Brain microvascular endothelial cell (primary cell): ENCODE measurements at regions not wholly inside any gene's neighbourhood (a gene's known extent, or its start where the extent isn't known, plus 50 kb on each side); places are given as distances from the start of the nearest gene placed in this dataset.

Source experiments
- DNase-seq: peaks from one replicate; pipeline ENCODE4 v3.0.0-alpha.2; 2020
- H3K27ac ChIP-seq: fragments of 250-450 bp; sonication (Bioruptor Pico); 2 replicates; pipeline ENCODE4 v1.5.1; 2020; ENCODE audit warnings: mild to moderate bottlenecking, moderate library complexity
- H3K27me3 ChIP-seq: fragments of 250-450 bp; sonication (Bioruptor Pico); replicated peaks from 2 replicates; pipeline ENCODE4 v1.5.1; 2020; ENCODE audit warnings: mild to moderate bottlenecking
- H3K36me3 ChIP-seq: fragments of 250-450 bp; sonication (Bioruptor Pico); replicated peaks from 2 replicates; pipeline ENCODE4 v1.5.1; 2020; ENCODE audit warnings: mild to moderate bottlenecking
- H3K4me3 ChIP-seq: 2 replicates; pipeline ENCODE4 v1.5.1; 2011; ENCODE audit warnings: low read depth, mild to moderate bottlenecking, control low read depth, low read length, moderate library complexity
- in situ Hi-C: cut with HindIII; loops from 2 replicates; pipeline ENCODE4 v1.10.0; 2017; ENCODE audit warnings: low sequenced_read_pairs, low pct_ligation_motif_present
- TF ChIP-seq, protein P1 (sequence below): IDR thresholded peaks from 2 replicates; pipeline ENCODE4 v1.5.1; 2011; ENCODE audit warnings: low read depth, mild to moderate bottlenecking, moderate library complexity, low read length, control low read depth, inconsistent platforms; ENCODE audit errors: missing control alignments

DNA sequence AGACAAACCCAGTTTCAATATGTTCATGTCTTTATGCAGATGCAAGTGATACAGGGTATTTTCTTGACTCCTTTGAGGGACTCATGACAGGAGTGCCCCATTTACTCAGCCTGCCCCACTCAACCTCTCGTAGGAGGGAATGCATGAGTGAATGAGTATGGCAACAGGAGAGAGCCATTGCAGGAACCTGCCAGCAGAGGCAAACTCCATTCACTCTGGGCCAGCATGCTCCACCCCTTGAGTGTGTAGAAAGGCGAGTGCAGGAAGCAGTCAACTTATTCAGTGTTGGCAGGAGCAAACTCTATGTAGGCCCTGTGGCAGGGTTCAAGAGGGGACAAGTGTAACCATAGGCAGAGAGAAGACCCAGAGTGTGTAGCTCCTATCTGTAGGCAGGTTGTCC lies 1526.3 kb downstream of the PLA2G4A start:
- in situ Hi-C loops = no loop called here
- H3K36me3 ChIP-seq = no peaks in the 10 kb centered on the region
- no peak overlapping the region for H3K4me3 ChIP-seq
- DNase-seq = no peak
- TF ChIP-seq, protein P1, sequence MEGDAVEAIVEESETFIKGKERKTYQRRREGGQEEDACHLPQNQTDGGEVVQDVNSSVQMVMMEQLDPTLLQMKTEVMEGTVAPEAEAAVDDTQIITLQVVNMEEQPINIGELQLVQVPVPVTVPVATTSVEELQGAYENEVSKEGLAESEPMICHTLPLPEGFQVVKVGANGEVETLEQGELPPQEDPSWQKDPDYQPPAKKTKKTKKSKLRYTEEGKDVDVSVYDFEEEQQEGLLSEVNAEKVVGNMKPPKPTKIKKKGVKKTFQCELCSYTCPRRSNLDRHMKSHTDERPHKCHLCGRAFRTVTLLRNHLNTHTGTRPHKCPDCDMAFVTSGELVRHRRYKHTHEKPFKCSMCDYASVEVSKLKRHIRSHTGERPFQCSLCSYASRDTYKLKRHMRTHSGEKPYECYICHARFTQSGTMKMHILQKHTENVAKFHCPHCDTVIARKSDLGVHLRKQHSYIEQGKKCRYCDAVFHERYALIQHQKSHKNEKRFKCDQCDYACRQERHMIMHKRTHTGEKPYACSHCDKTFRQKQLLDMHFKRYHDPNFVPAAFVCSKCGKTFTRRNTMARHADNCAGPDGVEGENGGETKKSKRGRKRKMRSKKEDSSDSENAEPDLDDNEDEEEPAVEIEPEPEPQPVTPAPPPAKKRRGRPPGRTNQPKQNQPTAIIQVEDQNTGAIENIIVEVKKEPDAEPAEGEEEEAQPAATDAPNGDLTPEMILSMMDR = no peak
- no peak overlapping the region for H3K27ac ChIP-seq
- H3K27me3 ChIP-seq = no peaks in the 10 kb centered on the region

DNA sequence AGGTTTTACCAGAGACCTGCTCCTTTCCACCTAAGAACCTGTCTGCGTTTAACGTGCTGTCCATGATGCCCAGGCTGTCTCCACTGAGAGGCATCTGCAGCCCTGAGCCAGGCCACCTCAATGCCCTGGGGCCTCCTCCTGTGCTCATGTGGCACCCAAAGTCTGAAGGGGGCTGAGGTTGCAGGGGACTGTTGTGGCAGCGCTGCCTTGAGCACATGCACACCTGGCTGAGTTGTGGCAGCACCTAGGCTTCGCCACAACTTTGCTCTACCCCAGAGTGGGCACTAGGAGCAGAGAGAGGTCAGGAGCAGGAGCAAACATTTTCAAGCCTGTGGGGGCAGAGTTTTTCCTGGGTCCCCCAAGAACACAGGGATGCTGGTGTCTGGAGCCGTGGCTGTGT lies 1527.1 kb downstream of the PLA2G4A start:
- Histone ChIP-seq H3K4me3 (no peak overlapping the region), H3K36me3 (no peaks in the 10 kb centered on the region), H3K27me3 (no peaks in the 10 kb centered on the region), H3K27ac (no peak overlapping the region)
- in situ Hi-C loops = no loop called here
- no peak for DNase-seq
- TF ChIP-seq, protein P1 = no peak

DNA sequence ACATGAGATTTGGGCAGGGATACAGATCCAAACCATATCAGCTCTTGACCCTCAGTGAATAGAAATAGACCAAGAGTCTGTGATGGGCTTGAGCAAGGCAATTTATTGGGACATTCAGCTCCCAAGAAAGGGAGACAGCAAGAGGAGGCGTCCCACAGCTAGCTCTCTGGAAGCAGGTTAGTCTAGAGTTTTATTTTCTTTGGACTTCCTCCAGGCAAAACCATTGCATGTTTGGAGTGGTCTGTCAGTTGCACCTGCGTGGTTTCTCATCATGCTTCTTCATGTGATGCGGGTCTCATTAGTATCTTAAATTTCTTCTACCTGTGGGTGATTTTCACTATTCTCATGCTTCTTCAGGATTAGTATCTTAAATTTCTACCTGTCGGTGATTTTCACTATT lies 1530.6 kb downstream of the PLA2G4A start:
- H3K27me3 ChIP-seq = no peaks in the 10 kb centered on the region
- H3K36me3 ChIP-seq = no peaks in the 10 kb centered on the region
- H3K27ac ChIP-seq = no peak overlapping the region
- DNase-seq = no peak
- TF ChIP-seq, protein P1 = no peak
- no peak overlapping the region for H3K4me3 ChIP-seq
- in situ Hi-C loops = no loop called here

DNA sequence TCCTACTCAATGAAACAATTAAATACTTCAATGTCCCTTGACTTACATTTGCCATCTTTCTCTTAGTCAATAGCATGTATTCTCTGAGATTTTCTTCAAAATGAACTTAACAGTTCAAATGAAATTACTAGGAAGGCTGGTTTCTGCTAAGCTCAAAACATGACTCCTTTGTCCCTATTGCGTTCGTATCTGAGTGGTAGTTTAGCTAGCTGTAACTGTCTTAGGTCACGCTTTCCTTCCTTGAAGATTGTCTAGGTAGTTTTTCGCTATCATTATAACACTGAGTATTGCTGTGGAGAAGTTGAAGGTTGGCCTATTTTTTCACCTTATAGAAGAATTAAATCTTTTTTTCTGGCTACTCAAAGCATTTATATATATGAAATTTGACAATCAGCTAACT lies 1535.2 kb downstream of the PLA2G4A start:
- Histone ChIP-seq H3K27me3 (no peaks in the 10 kb centered on the region), H3K36me3 (no peaks in the 10 kb centered on the region), H3K27ac (no peak overlapping the region), H3K4me3 (no peak overlapping the region)
- TF ChIP-seq, protein P1 = no peak
- in situ Hi-C loops = no loop called here
- DNase-seq = no peak

DNA sequence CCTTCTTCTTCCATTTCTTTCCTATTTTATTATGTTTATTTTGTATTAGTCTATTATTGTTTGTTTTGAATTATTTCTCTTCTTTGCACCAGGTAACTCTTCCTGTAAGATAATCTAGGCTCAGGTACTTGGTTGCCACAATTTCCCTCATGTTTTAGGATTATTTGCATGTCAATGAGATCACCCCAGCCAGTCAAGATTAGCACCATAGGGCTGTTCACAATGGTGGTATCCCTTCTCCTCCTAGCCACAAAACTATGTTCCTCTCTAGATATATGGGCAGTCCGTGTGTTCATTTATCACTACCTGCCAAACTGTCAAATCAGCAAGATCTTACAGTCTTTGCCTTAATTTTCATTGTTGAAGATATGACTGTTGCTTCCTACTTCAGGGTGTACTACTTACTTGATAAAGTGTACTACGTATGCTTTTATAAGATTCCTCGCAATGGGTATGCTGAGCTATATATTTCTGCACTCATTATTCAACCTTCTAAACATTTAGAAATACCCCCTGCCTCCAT lies 1536.2 kb downstream of the PLA2G4A start:
- in situ Hi-C loops = no loop called here
- Histone ChIP-seq H3K27me3 (no peaks in the 10 kb centered on the region), H3K4me3 (no peak overlapping the region), H3K27ac (no peak overlapping the region), H3K36me3 (no peaks in the 10 kb centered on the region)
- DNase-seq = no peak
- TF ChIP-seq, protein P1 = no peak

DNA sequence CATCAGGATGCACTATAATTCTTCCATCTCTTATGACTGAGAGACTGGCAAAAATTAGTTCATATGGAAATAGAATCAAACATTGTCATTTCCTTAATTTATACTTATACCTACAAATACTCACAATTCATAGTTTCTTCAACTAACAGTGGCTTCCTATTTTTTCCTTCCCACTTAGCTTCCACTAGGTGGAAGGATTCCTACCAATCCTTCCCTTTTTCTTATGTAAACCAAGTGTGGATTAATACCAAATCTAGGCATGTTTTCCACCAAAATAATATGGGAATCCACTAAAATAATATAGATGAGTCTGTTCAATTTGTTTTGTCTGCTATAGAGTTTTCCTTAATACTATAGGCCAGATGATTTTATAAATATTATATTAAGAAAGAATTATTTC lies 1537.1 kb downstream of the PLA2G4A start:
- H3K36me3 ChIP-seq = no peaks in the 10 kb centered on the region
- TF ChIP-seq, protein P1 = no peak
- in situ Hi-C loops = no loop called here
- no peak overlapping the region for H3K4me3 ChIP-seq
- no peak overlapping the region for H3K27ac ChIP-seq
- DNase-seq = no peak
- no peaks in the 10 kb centered on the region for H3K27me3 ChIP-seq
